ENCODE measurements at regions not wholly inside any gene's neighbourhood (a gene's known extent, or its start where the extent isn't known, plus 50 kb on each side); places are given as distances from the start of the nearest gene placed in this dataset.
"Not testable (repeated sequence)": the region's sequence is repeated elsewhere in the genome, so short reads cannot be mapped to it uniquely, and the experiment has no call there.

DNA sequence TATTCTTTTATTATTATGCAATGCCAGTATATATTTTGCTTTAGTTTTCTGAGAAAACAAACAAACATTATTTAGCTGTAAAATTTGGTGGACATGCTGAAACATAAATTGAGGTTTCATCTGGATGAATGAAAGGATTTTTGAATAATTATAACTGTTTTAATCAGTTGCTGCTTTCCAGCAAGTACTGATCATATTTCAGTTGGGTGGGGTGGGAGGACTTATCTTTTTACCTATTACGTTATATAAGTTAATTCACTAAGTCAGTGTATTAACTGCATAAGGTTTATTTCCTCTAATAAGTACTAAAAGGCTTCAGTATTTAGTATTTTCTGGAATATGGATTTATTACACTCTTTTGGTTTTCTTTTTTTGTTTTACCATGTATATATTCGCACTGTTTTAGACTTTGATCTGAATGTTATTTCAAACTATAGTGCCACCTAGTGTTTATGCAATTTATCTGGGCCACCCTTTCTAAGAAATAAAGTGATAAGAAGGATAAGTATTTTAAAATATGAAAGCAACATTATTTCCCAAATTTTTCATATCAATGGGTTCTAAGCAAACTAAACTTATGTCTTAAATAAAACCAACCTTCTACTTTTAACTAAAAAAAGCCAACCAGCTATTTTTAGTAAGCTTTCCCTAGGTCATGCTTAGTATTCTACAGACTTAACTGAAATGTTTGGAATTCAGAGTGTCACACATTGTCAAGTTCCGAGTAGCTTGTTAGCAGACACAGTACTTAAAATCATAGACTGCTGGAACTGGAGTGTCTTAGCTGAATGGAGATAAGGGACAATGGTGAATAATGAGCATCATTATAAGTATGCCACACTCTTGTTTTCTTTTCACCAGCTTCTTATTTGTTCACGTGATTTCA lies 105.4 kb upstream of the MCHR2 start:
- no peak for DNase-seq (ENCODE audit: low read depth in 2 of 2)

DNA sequence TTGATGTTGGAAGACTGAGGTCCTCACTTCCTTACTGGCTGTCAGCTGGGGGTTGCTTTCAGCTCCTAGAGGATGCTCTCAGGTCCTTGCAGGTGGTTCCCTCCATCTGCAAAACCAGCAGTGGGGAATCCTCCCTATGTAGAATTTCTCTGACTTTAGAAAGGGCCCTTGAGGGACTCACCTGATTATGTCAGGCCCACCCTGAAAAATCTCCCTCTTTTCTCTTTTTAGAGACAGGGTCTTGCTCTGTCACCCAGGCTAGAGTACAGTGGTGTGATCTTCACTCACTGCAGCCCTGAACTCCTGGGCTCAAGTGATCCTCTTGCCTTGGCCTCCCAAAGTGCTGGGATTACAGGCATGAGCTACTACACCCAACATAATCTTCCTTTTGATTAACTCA lies 102.9 kb upstream of the MCHR2 start:
- DNase-seq (ENCODE audit: low read depth in 2 of 2), result no peak

DNA sequence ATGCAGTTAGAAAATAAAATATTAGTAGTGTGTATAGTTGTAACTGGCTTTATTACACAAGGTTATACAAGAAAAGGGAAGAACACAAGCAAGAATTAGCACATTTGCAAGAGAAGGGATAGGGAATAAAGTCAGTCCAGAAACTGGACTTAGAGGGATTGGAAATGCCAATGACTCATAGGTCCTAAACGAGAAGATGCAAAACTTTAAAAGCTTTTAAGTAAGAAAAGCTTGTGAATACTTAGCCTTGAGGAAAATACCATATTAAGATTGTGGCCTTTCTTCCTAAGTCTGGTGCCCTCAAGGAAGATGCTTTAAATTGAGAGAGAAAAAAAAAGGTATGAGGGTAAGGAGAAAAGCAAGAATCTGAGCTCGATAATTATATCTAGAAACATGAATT lies 102.3 kb upstream of the MCHR2 start:
- DNase-seq (ENCODE audit: low read depth in 2 of 2), result no peak

DNA sequence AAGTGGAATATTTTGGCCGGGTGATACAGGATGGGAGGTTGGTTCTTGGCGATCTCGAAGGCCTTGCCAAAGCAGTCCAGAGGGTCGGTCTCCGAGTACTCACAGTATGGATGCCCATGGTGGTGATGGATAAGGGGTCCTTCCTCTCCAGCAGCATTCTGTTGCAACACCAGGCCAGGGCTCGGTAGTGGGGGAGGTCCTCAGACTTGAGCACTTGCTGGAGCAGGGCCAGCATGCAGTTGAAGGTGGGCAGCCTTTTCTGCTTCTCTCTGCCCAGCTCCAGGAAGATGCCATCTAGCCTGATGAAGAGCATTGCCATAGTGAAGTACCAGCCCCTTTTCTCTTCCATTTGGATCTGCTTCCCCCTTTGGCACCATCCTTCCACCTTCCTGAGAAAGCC lies 99.4 kb upstream of the MCHR2 start:
- DNase-seq (ENCODE audit: low read depth in 2 of 2), result no peak

DNA sequence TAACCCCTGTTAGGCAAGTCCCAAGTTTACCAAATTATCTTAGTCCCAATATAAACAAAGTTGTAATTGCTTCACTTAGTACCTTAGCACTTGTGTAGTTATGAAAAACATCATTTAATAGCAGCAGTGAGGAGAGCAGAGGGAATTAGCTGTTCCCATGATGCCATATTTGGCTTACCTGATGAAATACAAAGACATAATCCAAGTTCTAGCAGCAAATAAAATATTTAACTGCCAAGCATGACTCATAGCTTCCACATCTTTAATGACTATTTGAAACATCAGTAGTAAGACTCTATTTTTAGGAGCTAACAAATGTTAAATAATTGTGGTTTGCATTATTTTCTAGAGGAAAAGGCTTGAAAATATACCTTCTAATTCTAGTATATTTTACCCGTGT lies 94.0 kb upstream of the MCHR2 start:
- DNase-seq (ENCODE audit: low read depth in 2 of 2), result no peak

DNA sequence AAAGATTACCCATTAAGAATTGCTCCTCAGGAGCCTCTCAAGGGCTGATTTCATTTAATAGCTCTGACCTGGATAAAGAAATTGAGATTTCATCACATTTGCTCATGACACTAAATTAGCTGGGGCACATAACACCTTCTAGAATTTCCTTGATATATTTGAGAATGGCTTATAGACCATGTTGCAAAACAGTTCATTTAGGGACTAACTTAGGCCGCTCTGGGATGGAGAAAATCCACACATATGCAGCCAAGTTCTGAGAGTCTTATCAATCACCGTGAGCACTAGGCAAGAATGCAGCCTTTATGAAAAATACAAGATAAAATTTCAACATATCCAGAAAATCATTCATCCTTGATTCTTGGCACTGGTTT lies 91.0 kb upstream of the MCHR2 start:
- no peak for DNase-seq (ENCODE audit: low read depth in 2 of 2)

DNA sequence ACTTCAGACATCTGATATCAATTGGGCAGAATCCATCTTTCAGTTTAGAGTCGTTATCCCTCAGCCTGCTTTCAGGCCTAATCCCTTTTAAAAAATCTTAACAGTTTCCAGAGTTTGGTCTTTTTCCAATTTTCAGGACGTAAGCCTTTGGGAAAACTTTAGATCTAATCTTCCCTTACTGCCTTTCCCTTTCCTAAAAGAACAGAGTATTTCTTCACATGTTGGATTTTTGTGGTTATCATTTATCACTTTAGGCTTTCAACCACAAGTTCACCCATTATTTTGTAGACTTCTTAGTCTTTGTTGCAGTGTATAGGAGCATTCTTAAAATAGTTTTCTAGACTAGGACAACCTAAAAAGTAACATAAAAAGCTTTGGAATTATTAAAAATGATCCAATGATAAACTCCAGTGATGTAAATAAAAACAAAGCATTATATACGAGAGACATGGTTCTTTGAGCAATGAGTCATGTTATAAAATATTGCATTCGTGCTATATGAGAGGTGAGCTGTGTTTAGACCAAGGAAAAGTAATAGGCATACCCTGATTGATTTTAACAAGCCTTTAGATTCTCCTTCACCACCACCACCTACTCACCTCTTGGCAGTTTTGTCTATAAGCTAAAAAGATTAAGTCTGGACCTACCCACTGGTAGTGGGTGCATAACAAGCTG lies 90.4 kb upstream of the MCHR2 start:
- no peak for DNase-seq (ENCODE audit: low read depth in 2 of 2)

DNA sequence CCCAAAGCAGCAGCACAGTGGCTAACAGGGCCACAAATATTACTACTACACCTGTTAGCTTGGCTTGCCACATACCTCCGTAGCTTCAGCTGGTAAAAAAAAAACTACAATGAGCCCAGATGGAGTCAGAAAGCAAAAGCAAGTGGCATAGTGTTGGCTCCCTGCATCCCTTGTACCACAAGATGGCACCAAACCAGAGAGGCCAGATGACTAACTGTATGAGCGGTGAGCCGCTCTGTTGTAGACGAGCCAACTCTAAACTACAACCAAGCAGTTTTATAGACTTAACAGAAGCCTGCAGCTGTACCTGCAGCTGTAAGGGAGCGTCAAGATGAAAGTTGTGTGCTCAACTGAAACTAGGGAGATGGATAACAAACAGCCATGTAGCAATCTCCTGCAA lies 84.5 kb upstream of the MCHR2 start:
- DNase-seq (ENCODE audit: low read depth in 2 of 2), result no peak

DNA sequence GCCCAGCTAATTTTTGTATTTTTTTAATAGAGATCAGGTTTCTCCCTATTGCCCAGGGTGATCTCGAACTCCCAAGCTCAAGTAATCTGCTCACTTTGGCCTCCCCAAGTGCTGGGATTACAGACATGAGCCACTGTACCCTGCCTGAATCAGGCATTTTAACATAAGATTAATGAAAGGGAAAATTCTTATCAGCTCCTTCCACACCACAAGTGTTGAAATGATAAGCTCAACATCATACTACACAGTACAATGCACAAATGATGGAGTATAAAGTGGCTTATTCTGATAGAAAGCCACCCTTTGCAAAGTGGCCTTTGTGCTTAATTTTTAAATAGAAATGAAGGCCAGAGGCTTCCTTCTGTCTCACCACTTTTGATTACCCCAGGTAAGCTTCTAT lies 71.3 kb upstream of the MCHR2 start:
- no peak for DNase-seq (ENCODE audit: low read depth in 2 of 2)

DNA sequence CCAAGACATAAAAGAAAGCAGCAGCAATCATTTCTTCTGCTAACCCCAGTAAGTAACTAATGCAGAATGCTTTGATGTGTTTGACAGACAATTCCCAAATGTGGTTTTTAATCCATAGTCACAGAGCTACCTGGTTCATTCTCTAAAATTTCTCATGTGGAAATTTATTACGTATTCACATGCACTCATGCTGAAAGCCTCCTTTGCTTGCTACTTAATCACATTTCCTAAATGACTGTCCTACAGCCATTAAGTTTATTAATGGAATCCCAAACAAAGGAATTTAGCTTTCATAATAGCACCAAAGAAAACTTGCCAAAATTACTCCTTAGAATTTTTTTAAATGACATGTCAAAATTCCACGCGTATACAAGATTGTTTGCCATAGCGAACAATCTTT lies 68.6 kb upstream of the MCHR2 start:
- DNase-seq (ENCODE audit: low read depth in 2 of 2), result no peak

DNA sequence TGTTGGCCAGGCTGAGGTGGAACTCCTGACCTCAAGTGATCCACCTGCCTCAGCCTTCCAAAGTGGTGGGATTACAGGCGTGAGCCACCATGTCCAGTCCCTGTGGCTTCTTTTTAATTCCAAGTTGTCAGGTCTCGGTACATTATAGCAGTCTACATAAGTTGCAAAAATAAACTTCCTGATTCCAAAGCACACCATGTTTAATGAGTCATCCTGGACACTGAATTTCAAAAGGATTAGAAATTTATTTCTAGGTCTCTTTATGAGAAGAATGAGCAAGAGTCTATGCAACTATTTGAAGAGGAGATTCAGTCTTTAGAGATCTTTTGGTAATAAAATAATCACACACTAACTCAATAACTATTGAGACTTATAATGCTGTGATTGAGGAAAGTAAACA lies 63.9 kb upstream of the MCHR2 start:
- no peak for DNase-seq (ENCODE audit: low read depth in 2 of 2)

DNA sequence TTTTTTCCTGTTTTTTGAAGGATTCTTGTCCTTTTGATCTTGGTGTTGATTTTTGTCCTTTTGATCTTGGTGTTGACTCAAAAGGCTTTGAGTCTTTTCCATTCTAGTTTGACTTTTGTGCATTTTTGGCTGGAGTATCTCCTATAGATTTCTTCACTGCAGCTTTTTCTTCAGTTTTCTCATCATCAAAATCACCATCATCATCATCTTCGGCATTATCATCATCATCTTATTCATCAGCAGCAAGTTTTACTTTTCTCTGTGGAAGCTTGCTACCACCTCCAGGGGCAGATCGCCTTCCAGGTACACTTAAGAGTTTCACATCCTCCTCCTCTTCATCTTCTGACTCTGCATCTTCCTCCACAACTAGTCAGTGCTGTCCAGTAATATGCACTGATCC lies 56.5 kb upstream of the MCHR2 start:
- no peak for DNase-seq (ENCODE audit: low read depth in 2 of 2)

DNA sequence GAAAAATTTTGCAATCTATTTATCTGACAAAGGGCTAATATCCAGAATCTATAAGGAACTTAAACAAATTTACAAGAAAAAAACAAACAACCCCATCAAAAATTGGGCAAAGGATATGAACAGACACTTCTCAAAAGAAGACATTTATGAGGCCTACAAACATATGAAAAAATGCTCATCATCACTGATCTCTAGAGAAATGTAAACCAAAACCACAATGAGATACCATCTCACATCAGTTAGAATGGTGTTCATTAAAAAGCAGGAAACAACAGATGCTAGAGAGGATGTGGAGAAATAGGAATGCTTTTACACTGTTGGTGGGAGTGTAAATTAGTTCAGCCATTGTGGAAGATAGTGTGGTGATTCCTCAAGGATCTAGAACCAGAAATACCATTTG lies 49.9 kb upstream of the MCHR2 start:
- DNase-seq (ENCODE audit: low read depth in 2 of 2), result not testable (repeated sequence)
